Middle frontal gyrus (tissue), 1 donor: ENCODE measurements at regions not wholly inside any gene's neighbourhood (a gene's known extent, or its start where the extent isn't known, plus 50 kb on each side); places are given as distances from the start of the nearest gene placed in this dataset.
"Not testable (repeated sequence)": the region's sequence is repeated elsewhere in the genome, so short reads cannot be mapped to it uniquely, and the experiment has no call there.

Experiments used
- DNase-seq: peaks from one replicate; pipeline ENCODE4 v3.0.0-alpha.2; 2015; ENCODE audit warnings: low spot score; ENCODE audit errors: extremely low spot score

DNA sequence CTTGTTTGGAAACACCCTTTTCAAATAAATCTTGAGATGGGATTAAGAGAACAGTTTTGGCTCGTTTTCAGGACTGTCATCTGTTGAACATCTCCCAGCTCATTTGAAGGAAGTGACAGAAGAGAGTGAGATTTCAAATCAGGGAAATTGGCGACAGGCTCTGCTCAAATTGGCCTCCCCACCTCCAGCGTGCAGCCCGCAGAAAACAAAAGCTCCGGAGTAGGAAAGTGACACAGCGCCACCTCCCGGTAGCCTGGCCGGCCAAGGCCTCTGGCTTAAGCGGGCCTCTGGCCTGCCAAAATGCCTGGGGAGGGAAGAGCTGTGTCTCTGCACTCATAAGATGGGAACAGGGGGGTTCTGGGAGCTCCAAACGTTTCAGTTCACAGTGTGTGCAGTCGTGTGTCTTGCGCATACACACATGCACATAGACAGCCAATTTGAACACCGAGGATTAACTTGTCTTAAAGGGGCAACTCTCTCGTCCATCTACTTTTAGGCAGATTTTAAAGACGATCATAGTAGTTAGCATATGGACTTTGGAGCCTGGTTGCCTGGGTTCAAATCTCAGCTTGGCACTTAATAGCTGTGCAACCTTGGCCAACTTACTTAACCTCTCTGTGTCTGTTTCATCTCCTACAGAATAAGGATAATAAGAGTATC lies 132.7 kb upstream of the RCN1 start:
- no peak for DNase-seq

DNA sequence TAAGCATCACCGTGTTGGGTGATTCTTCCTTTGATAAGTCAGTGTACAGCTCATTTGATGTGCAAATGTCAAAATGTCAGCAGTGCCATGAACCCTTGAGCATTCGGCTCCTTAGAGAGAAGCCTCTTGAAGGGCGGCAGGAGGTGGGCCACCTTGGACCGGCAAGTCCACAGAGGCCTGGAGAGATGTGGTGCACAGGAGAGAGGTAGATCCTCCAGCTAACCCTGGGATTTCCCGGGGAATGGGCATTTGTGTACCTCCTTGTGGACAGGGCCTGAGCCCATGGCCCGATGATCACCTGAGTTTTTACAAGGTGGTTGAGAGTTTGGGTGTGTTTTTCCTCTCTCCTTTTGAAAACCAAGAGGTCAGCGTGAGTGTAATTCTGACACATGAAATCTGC lies 133.2 kb upstream of the RCN1 start:
- no peak for DNase-seq

DNA sequence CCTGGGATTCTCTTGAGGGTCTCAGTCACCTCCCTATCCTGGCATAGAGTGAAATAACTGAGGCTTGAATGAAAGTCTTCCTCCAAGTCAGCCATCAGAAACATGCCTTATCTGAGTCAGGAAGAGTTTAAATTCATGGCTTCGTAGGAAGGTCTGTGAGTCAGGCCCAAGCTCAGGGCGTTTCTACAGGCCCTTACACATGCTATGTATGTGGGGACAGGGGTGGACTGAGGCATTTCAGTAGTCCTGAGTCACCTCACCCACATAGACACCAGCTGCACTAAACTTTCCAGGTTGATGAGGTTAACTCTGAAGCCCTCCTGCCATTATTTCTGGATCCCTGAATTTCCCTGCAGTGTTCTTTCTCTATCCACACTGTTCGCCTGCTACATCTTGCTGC lies 134.6 kb upstream of the RCN1 start:
- no peak for DNase-seq

DNA sequence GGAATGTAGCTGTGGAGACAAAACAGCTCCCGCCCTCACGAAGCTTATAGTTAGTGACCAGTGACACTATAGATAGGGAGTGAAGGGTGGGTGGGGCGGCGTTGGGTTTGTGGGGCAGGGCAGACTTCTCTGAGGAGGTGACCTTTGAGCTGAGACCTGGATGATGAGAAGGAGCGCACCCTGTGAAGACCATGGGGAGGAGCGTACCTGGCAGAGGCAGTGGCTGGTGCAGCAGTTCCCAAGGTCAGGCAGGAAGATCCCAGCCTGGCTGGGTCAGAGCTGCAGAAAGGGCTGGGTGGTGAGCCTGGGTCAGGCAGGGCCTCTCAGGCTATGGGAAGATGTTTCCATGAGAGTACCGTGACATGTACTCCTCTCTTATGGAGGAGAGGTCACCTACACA lies 135.0 kb upstream of the RCN1 start:
- no peak for DNase-seq

DNA sequence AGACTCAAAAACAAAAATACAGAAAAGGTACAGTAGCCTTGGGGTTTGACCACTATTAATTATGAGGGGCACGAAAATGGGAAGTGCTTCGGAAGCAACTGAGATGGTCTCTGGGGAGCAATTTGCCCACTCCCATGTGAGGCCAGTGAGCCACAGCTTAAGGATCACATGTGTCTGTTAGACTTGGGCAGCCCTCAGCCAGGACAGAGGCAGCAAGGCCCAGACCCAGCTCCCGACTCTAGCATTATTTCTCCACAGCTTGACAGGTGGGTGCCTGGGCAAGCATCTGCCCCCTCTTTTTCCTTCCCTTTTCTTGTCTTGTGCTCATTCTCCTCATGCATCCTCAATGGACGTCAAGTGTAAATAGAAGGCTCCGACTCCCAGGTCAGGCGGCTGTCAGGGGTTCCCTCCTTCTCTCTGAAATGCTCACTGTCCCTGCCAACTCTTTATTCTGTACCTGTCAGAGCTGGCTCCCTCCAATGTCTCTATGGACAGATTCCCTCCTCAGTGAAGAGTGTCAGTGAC lies 137.0 kb upstream of the RCN1 start:
- no peak for DNase-seq

DNA sequence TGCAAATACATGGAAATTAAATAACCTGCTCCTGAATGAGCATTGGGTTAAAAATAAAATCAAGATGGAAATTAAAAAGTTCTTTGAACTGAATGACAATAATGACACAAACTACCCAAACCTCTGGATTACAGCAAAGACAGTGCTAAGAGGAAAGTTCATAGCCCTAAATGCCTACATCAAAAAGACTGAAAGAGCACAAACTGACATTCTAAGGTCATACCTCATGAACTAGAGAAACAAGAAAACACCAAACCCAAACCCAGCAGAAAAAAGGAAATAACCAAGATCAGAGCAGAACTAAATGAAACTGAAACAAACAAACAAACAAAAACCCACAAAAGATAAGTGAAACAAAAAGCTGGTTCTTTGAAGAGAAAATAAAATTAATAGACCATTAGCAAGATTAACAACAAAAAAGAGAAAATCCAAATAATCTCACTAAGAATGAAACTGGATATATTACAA lies 138.6 kb upstream of the PAX6 start:
- not testable (repeated sequence) for DNase-seq

DNA sequence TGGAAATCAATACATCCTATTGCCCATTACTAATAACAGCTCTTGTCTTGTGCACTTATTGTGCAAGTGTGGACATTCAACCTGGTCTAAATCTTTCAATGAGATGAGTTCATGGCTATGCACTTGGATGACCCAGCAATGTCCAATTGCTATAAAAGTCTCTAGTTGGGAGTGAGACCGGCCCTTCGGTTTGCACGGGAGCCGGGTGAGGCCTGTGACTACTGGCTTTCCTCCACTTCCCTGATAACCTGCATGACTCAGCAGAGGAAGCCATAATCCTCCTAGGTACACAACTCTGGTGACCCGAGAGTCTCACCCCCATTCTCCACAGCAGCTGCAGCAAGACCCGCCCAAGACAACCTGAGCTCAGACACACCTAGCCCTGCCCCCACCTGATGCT lies 135.9 kb upstream of the PAX6 start:
- DNase-seq, result no peak

DNA sequence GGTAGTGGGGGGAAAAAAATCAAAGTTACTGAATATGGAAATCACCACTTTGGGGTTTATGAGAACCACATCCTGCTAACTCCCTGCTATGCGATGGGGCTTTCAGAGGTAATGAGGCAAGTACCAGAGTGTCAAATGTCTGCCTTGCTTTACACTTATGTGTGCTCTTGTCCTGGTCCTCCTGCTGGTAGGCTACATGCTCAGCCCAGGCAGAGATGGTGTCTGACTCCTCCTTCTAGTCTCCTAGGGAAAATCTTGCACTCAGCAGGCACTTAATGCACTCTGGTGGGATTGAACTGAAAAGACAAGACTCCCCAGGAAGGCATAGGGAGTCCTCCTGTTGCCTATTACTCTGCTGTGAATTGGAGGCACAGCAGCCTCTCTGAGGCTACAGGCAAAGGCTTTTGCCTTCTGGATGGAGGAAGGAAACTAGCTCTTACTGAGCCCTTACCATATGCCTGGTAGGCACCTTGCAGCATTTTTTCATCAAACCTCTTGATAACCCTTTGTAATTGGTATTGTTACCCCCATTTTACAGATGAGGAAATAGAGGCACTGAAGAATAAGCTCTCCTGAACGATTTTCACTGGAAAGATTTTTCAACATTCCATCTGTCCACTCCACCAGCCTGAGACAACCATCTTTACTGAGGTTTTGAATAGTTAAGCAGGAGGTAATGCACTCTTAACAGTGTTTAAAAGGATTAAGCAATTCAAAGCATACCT lies 132.1 kb upstream of the PAX6 start:
- no peak for DNase-seq

DNA sequence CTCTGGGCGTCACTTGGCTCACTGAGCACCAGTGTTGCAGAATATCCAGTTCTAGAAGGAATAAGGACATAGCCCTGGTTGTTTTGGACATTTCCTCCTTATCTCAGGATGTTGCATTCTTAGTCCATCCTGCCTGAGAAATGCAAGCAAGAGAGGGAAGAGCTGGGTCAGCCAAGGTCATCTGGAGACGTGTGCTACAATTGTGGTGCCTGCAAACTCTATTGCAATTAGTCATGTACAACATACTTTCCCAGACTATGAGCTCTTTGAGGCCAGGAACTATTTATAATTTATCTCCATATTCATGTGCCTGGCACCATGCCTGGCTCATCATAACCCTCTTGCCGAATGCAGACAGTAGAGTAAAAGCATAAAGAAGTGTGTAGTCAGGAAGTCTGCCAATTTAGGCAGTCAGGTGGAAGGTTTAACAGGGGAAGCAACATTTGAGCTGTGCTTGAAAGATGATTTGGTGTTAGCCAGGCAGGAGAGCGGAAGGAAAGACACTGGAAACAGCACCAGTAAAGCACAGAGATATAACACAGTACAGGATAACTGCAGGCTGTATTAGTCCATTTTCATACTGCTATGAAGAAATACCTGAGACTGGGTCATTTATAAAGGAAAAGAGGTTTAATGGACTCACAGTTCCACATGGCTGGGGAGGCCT lies 129.4 kb upstream of the PAX6 start:
- DNase-seq, result no peak

DNA sequence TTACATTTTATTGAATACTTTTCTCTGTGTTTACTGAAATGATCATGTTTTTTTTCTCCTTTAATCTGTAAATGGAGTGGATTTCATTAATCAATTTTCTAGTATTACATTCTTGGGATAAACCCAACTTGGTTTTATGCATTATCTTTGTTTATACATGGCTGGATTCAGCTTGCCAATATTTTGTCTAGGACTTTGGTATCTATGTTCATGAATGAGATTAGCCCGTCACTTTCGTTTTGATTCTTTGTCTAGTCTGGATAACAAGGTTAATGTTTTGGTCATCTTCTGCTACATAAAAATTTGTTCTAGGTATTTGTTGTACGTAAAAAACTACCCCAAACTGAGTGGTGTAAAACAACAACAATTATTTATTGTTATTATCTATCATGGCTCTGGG lies 127.9 kb upstream of the PAX6 start:
- no peak for DNase-seq

DNA sequence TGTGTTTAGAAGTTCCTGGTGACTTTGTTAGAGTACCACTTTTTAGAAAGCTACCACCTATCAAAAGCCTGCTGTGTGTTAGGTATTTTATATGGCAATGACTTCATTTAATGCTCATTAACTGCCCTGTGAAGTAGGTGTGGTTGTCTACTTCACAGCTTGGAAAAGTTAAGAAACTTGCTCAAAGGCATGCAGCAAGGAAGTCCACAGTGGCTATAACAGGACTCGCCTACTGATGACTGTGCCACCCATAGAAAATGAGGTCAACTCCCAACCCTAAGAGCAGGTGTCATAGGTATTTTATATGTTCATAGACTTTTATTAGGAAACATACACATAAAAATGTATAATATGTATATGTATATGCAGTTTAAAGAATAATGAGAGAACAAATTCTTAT lies 125.2 kb upstream of the PAX6 start:
- no peak for DNase-seq

DNA sequence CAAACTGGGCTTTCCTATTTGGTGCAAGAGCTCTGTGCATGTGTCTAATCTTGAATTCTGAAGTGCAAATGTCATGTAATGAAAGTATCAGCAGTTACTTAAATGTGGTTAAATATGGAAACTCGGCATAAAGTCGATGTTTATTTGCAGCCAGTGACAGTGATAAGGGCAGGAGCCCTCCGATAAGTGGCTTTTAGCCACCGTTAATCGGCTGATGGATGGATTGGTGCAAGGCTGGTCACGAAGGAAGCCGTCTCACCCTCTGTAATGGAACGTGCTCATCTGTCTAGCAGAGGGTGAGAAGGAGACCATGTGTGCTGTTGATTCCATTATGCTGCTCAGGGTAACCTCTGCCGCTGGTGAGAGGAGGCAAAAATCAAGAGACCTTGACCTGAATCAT lies 121.8 kb upstream of the PAX6 start:
- DNase-seq, result no peak

DNA sequence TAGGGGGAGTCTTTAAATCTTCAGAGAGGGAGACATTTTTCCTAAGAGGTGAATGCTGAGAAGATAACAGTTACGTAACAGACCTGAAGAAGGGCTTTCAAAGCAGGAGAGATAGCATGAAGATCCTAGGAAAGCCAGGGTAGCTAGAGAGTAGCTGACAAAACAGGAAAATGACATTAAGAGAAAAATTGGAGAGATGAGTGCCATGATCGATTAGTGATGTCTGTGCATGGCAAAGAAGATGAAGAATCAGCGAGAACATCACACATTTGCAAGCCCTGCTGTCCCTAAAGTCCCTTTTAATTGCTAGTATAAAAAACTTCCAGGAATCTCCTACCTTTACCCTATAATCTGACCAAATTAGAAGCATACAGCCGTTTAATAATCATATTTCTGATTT lies 116.9 kb upstream of the PAX6 start:
- DNase-seq, result no peak

DNA sequence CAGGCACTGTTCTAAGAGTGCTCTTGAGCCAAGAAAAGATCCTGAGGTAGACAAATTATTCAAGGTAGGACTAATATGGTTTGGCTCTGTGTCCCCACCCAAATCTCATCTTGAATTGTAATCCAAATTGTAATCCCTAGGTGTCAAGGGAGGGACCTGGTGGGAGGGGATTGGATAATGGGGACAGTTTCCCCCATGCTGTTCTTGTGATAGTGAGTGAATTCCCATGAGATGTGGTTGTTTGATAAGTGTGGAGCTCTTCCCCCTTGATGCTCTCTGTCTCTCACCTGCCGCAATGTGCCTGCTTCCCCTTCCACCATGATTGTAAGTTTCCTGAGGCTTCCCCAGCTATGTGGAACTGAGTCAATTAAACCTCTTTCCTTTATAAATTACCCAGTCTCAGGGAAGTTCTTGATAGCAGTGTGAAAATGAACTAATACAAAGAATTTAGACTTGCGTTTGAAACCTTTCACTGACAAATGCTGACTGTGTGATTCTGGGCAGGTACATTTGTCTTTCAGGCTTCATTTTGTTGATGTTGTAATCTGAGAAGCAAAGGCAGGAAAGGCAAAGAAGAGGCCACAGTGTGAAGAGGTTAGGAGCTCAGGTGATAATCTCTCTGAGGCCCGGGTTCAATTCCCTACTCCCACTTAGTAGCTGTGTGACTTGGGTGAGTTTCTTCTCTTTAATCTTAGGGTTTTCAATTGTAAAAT lies 115.8 kb upstream of the PAX6 start:
- no peak for DNase-seq

DNA sequence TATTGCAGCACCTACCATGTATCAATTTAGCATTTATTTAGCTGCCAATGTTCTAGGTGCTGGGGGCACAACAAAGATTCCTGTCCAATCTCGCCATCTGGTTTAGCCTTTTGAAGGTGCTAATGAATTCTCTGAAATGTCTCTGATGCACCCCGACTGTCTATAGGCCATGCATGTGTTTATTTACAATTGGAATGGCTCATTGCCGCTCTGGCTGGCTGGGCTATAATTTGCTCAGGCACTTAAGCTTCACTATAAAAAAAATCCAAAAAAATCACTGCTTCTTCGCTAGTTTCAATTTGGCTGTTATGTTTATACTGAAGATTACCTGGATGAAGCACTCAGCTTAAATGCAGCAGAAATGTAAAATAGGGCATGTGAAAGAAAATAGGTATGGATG lies 115.0 kb upstream of the PAX6 start:
- no peak for DNase-seq

DNA sequence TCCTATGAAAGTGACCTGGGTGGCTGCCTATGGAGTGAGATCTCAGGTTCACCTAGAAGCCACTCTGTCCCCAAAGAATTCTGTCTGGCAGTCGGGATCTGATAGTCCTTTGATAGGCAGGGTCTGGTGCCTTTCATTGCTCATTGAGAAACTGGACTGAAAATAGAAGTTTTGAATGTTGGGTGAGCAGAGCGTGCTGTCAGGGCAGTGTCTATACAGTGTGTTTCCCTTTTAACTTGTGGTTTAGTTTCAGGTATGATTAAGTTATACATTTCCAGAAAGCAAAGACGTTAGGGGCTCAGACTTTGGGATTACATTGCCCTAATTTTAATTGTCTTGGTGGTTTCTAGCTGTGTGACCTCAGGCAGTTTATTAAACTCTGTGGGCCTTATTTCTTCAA lies 111.3 kb upstream of the PAX6 start:
- DNase-seq, result no peak

DNA sequence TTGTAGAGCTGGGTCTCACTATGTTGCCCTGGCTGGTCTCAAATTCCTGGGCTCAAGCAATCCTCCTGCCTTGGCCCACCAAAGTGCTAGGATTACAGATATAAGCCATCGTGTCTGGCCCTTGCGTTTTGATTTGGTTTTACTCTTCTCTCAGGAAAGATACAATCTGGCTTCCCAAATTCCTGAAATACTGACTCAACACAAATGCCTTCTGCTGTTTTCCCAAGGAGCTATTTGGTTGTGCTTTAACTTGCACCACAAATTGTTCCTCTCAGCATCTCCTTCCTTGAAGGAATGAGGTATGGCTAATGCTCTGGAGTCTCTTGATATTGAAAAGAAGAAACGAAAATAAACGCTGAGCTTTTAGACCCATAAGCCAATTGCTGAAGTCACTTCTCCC lies 110.0 kb upstream of the PAX6 start:
- no peak for DNase-seq

DNA sequence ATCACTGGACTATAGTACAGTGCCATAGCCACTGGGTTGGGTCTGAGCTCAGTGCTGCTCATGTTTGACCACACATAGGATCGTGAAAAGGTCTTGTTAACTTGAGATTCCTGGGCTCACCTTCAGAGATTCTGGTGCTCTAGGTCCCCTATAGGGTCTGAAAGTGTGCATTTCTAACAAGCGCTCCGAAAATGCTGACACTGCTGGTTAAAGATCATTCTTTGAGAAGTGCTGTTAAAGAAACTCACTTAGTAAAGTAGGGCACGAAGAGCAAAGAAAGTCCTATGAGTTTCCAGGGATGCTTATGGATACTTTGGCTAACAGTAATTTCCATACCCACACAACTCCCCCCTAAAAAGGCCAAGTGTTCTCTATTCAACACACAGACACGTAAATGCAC lies 108.1 kb upstream of the PAX6 start:
- no peak for DNase-seq

DNA sequence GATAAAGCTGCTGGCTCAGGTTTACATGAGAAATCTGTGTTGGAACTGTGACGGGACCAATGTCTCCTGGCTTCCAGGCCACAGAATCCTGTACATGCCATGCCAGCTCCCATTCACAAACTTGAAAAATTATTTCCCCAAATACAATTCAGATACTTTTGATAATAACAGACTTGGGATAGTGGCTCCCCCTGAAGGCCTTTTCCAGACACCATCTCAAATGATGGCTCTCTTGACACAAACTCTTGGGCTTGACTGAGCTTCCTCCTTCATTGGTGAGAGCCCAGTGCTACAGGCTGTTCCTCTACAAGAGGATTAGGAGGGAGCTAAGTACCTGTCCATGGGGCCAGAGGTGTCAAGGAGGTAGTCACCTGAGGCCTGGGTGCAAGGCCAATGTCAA lies 104.7 kb upstream of the PAX6 start:
- no peak for DNase-seq

DNA sequence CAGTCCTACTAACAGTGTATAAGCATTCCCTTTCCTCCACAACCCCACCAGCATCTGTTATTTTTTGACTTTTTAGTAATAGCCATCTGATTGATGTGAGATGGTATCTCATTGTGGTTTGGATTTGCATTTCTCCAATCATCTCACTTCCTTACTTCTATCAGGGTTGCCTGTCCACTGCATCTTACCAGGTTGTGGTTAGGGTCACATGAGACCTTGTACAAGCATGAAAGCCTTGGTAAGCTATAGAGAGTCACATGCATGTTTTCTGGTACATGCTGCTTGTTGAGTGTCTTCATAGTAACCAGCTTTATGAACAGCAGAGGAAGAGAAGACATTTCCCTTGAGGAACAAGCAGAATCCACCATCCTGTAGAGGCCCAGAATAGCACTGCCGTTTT lies 102.9 kb upstream of the PAX6 start:
- no peak for DNase-seq

DNA sequence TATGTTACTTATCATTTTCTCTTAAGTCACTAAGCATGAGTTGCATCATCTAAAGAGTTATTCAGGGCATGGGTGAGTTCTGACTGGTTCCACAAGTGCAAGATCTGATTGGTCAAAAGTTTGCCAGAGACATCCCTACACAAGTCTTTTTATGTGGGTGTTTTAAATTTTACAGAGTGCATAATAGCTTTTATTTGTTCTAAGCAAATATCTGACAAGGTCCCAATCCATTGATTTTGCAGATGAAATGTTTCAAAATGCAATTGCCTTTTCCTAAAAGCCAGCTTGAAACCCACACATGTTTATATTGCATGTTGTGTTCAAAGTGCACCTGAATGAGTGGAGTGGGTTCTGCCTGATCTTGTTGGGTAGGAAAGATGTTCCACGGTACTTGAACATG lies 101.7 kb upstream of the PAX6 start:
- no peak for DNase-seq
